Hypothalamus (tissue), 51 donors: ENCODE measurements at regions not wholly inside any gene's neighbourhood (a gene's known extent, or its start where the extent isn't known, plus 50 kb on each side); places are given as distances from the start of the nearest gene placed in this dataset.
"Not testable (repeated sequence)": the region's sequence is repeated elsewhere in the genome, so short reads cannot be mapped to it uniquely, and the experiment has no call there.

Experiments used
- DNase-seq, 51 donors: peaks; one replicate each; lab custom pipeline; 2025; lab: John Stamatoyannopoulos, UW

DNA sequence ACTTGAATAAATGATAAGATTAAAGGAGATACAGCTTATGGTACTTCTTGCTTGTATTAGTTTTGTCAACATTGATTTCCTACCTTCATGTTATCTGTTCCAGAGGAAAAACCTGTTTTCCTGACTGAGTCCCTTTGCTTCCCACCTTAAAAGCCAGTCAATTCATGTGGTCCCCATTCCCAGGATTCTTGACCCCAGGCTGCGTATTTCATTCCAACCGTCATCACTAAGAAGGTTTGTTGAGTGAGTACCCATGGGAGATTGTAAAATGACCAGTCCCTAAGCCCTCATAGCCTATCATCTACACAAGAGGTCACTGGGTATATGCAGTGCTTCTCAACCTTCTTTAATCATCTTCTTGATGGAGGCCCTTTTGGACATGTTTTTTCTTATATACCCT is 52.2 kb downstream of the BEX3 start:
- no peak for DNase-seq

DNA sequence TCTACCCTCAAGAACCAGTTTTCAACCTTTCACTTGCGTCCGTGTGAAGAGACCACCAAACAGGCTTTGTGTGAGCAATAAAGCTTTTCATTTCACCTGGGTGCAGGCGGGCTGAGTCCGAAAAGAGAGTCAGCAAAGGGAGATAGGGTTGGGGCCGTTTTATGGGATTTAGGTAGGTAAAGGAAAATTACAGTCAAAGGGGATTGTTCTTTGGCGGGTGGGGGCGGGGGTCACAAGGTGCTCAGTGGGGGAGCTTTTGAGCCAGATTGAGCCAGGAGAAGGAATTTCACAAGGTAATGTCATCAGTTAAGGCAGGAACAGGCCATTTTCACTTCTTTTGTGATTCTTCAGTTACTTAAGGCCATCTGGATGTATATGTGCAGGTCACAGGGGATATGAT is 52.7 kb downstream of the BEX3 start:
- DNase-seq, result not testable (repeated sequence)

DNA sequence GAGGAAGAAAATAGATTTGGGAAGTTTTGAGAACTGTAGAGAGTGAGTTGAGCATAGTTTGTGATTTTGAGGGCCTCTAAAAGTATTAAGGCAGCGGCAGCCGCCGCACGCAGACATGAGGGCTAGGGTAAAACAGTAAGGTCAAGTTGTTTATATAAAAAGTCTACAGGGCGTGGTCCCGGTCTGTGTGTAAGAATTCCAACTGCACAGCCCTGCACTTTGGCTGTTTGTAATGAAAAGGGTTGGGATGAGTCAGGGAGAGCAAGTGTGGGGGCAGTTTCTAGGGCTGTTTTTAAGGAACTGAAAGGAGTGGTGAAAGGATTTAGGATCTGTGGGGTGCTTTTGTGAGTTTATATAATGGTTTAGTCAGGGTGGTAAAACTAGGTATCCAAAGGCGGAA is 55.0 kb downstream of the BEX3 start:
- no peak for DNase-seq

DNA sequence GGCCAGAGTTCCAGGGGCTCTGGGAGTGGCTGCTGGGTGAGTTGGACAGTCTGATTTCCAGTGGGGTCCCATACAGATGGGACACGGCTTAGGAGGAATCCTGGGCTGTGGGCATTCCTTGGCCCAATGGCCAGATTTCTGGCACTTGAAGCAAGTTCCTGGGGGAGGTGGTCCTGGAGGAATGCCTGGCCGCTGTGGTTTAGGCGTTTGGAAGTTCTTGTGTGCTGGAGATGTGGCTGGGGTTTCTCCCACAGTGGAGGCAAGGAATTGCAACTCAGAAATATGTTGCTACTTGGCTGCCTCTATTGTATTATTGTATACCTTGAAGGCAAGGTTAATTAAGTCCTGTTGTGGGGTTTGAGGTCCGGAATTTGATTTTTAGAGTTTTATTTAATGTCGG is 56.5 kb downstream of the BEX3 start:
- not testable (repeated sequence) for DNase-seq

DNA sequence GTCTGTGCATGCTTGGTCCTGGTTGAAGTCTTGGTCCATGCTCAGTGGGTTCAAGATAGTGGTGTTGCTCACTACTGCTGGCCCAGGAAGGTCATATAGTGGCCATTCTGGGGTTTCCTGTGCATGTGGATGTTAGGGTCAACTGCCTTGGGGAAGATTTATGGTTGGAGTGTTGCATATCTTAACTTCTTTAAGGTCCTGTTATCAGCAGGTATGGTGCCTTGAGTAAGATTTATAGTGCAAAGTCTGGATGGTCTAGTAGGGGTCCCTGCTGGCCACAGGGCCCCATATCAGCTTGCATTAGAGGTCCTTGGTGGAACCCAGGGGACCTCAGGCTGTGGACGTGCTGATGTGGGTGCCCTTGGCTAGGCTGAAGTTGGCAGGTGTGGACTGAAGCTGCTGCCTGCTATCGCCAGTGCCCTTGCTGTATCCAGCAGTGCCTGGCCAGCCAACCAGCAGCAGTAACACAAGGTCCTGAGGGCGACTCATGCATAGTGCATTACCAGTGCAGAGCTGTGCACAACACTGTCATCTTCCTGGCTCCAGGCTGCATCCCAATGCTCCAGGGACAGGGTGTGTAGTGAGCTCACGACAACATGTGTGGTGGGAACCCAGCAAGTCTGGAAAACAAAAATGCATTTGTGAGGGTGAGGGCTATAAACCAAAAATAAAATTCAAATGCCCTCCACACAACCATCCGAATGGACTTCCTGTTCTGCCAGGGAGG is 61.0 kb downstream of the BEX3 start:
- no peak for DNase-seq

DNA sequence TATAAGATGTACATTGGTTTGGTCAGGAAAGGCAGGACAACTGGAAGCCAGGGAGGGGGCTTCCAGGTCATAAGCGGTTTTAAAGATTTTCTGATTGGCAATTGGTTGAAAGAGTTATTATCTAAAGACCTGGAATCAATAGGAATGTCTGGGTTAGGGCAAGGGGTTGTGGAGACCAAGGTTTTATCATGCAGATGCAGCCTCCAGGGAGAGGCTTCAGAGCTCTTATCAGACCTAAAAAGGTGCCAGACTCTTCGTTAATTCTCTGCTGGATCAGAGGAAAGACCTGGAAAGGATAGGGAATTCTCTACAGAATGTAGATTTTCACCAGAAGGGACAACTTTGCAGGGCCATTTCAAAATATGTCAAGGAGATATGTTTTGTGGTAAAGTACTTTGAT is 62.8 kb downstream of the BEX3 start:
- no peak for DNase-seq

DNA sequence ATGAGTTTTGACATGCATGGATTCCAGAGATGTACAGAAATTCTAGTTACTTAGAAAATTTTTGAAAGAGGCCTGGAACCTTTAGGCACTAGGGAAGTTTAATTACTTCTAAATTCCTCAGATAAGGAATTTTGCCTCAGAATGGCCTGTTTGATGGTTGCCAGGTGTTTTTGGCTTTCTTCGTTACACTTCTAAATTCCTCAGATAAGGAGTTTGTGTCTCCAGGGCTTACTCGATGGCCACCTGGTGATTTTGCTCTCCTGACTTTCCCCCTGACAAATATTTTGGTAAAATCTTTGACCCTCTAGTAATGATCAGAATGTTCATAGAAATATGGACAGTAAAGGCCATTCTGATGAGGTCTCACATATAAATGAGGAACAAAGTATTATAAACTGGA is 64.3 kb downstream of the BEX3 start:
- DNase-seq, result no peak

DNA sequence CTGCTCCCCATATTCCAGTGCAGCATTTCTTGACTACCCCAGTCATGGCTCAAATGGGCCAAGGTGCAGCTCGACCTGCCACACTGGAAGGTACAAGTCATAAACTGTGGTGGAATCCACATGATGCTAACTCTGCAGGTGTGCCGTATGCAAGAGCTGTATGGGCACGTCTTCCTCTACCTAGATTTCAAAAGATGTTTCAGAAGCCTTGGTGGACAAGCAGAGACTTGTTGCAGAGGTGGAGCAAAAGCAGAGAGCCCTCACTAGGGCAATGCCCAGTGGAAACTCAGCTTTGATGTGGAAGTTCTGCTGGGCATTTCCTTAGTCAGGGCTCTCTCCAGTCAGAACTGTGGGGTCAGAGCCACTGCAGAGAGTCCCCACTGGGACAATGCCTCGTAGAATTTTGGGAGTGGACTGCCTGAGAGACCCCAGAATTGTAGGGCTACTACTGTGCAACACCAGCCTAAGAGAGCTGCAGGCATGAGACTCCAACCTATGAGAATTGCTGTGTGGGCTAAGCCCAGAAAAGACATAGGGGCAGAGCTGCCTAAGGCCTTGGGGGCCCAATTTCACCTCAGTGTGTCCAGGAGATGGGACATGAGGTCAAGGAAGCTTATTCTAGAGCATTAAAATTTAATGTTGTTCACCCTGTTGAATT is 65.7 kb downstream of the BEX3 start:
- DNase-seq, result no peak

DNA sequence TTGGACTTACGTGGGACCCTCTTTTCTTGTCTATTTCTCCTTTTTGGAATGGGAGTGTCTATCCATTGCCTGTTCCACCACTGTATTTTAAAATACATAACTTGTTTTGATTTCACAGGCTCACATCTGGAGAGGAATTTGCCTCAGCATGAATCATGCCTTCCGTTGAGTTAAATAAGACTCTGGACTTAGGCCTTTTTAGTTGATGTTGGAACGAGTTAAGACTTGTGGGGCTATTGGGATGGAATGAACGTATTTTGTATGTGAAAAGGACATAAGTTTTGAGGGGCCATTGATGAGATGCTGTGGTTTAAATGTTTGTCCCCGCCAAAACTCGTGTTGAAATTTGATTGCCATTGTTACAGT is 66.2 kb downstream of the BEX3 start:
- no peak for DNase-seq

DNA sequence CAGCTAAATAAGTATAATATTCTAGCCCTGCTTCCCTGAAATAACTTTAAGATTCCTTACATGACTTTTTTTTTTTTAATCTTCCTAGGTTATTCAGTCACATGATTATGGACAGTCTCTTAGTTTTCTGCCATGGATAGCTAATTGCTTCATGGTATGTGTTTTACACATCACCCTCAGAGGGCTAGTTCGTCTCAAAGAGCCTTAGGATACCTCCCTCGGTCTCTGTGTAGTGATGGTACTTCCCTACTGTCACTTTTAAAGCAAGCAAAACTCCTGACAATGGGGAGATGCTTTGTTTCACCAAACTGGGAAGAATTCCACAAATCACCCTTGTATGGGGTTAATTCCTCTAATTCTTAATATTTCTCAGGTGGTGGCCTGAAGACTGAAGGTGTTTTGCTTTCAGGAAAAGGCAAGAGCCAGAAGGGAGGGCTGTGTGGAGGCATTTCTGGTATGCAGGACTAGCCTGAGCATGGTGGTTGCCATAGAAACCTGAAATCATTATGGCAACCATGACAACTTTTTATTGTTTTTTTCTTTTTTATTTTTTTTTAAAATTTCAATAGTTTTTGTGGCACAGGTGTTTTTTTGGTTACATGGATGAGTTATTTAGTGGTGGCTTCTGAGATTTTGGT is 70.4 kb downstream of the BEX3 start:
- peak in 1 of 51 donors; percentile 3 for DNase-seq
